ENCODE measurements at regions not wholly inside any gene's neighbourhood (a gene's known extent, or its start where the extent isn't known, plus 50 kb on each side); places are given as distances from the start of the nearest gene placed in this dataset.

- peak overlapping the region; percentile 47; the same call in 1 of the 2 replicates for H4K5ac ChIP-seq (ENCODE audit: low read depth, low read length)
- no peak overlapping the region for H3K56ac ChIP-seq (ENCODE audit: extremely low read depth, insufficient read depth, low read length)
- H3K36me3 ChIP-seq (ENCODE audit: control insufficient read depth, insufficient read depth, low read length) = no peaks in the 10 kb centered on the region
- POLR2A ChIA-PET (ENCODE audit: unreplicated experiment) = no interaction called here
- in situ Hi-C loops (cut with MboI; ENCODE audit: low sequenced_read_pairs) (no loop called here), dilution Hi-C loops (cut with HindIII; ENCODE audit: low sequenced_read_pairs, unreplicated experiment) (no loop called here), intact Hi-C loops (cut with micrococcal nuclease) (loop anchor here (1.0 to 5.0 kb wide), 4 partner anchors 11 to 180 kb away; no protein-coding TSS in a partner anchor)
- peak; percentile 55 for DNase-seq
- no peaks in the 10 kb centered on the region for H4K20me1 ChIP-seq (ENCODE audit: insufficient read depth, low read length)
- no peak overlapping the region for H2AK5ac ChIP-seq (ENCODE audit: low read depth, low read length)
- no peak overlapping the region for H4K91ac ChIP-seq (ENCODE audit: insufficient read depth, low read depth, low read length)
- H3K79me1 ChIP-seq (ENCODE audit: low read depth in 1 of 2, low read length in 2 of 2) = no peaks in the 10 kb centered on the region
- H3K4me1 ChIP-seq (ENCODE audit: control insufficient read depth, insufficient read depth, low read length) = peaks cover 2% of the 10 kb centered on the region; the same call in 1 of the 2 replicates
- H2BK15ac ChIP-seq (ENCODE audit: low read depth, low read length) = peak overlapping the region; percentile 18; the same call in 1 of the 3 replicates
- 43% methylated on average over 1 of the region's 3 CpGs; no CpG with 5 or more reads in 1 of the 2 experiments for WGBS, 2 experiments (ENCODE audit: extremely low coverage in 2 of 2, insufficient read length in 1 of 2)
- peak overlapping the region; percentile 93; the same call in 1 of the 2 replicates for H3K18ac ChIP-seq (ENCODE audit: low read depth, low read length)
- H3K4me2 ChIP-seq (ENCODE audit: low read depth, low read length) = peak overlapping the region; percentile 55; the same call in 1 of the 2 replicates
- H3K9me1 ChIP-seq (ENCODE audit: insufficient read depth, low read length) = no peaks in the 10 kb centered on the region
- no peak overlapping the region for H3K9ac ChIP-seq (ENCODE audit: low read depth, low read length)
- H2BK120ac ChIP-seq (ENCODE audit: low read depth, low read length) = peak overlapping the region; percentile 53
- no peaks in the 10 kb centered on the region for H3K9me3 ChIP-seq (ENCODE audit: control insufficient read depth, insufficient read depth, low read length)
- H2AFZ ChIP-seq (replicated peaks; ENCODE audit: low read length, poor library complexity) = no peak overlapping the region
- H2BK20ac ChIP-seq (ENCODE audit: low read depth, low read length) = peak overlapping the region; percentile 36; the same call in 1 of the 2 replicates
- CTCF ChIA-PET = interaction anchor here (0.6 to 1.3 kb wide), 3 partner anchors 13 to 1053 kb away, joined by 3 to 5 read pairs (median 4); no protein-coding TSS in a partner anchor
- H3K27me3 ChIP-seq (ENCODE audit: control insufficient read depth, insufficient read depth, low read length) = peaks cover 1% of the 10 kb centered on the region; the same call in 1 of the 2 replicates
- H2BK5ac ChIP-seq (ENCODE audit: low read depth, low read length, poor library complexity, severe bottlenecking) = peak overlapping the region; percentile 87
- peak; percentile 95 for ATAC-seq (ENCODE audit: low read depth)
- H3K14ac ChIP-seq (replicated peaks; ENCODE audit: low read depth, low read length) = no peak overlapping the region
- no peak overlapping the region for H2AK9ac ChIP-seq (replicated peaks; ENCODE audit: low read depth, low read length, poor library complexity)
- H3K4me3 ChIP-seq (ENCODE audit: insufficient read depth, low read depth, low read length) = no peak overlapping the region
- 0 out of 2 replicates have a peak, but pooled peaks have one; percentile 33 for TF ChIP-seq CEBPB (IDR thresholded peaks at IDR 0.05; ENCODE audit: low read depth, low read length)
- no peak for TF ChIP-seq MAZ (IDR thresholded peaks at IDR 0.05; ENCODE audit: borderline replicate concordance, low read depth, low read length)
- peak overlapping the region; percentile 45; the same call in 1 of the 2 replicates for H3K4ac ChIP-seq (ENCODE audit: low read depth, low read length)
- H4K8ac ChIP-seq (ENCODE audit: low read depth in 2 of 2, low read length in 2 of 2) = peak overlapping the region in 1 of 2 experiments; percentile 13; a peak in 2 of 4 replicates
- peak overlapping the region; percentile 57; the same call in 1 of the 2 replicates for H3K27ac ChIP-seq (ENCODE audit: insufficient read depth, low read length)
- no peak overlapping the region for H3K23ac ChIP-seq (ENCODE audit: low read depth, low read length)
- no TSS peak for BruUV-seq (replicated peaks)
Measured at GRCh38 chr11:95692526-95693260, 96.9 kb downstream of the FAM76B start.

Measured in IMR-90 (cell line).